ENCODE measurements at regions not wholly inside any gene's neighbourhood (a gene's known extent, or its start where the extent isn't known, plus 50 kb on each side); places are given as distances from the start of the nearest gene placed in this dataset.

GRCh38 chr18:77658299-77658662 is 408.6 kb downstream of the GALR1 start:
- Histone ChIP-seq H3K27ac (ENCODE audit: control insufficient read depth, insufficient read depth, low read length) (no peak overlapping the region), H3K4me3 (ENCODE audit: control insufficient read depth in 2 of 3, extremely low read depth in 1 of 3, insufficient read depth in 2 of 3, low read depth in 1 of 3, low read length in 3 of 3) (no peak overlapping the region), H3K79me2 (ENCODE audit: control insufficient read depth, insufficient read depth, low read length) (no peaks in the 10 kb centered on the region), H3K36me3 (ENCODE audit: control insufficient read depth in 2 of 2, extremely low read depth in 1 of 2, insufficient read depth in 2 of 2, low read length in 2 of 2) (no peaks in the 10 kb centered on the region), H3K4me1 (ENCODE audit: control insufficient read depth, extremely low read depth, insufficient read depth, low read length) (no peaks in the 10 kb centered on the region), H3K27me3 (ENCODE audit: control insufficient read depth, extremely low read depth, insufficient read depth, low read length) (no peaks in the 10 kb centered on the region), H2AFZ (ENCODE audit: control insufficient read depth, low read length) (no peak overlapping the region), H3K9me3 (ENCODE audit: control insufficient read depth, low read depth, low read length) (peaks cover 10% of the 10 kb centered on the region), H3K9ac (ENCODE audit: control insufficient read depth, extremely low read depth, insufficient read depth, low read length) (no peak overlapping the region), H3K9me1 (ENCODE audit: control insufficient read depth, extremely low read depth, insufficient read depth, low read length) (no peaks in the 10 kb centered on the region), H3K4me2 (ENCODE audit: control insufficient read depth, extremely low read depth, insufficient read depth, low read depth, low read length) (no peak overlapping the region), H4K20me1 (ENCODE audit: control insufficient read depth, extremely low read depth, insufficient read depth, low read length) (no peaks in the 10 kb centered on the region)
- TF ChIP-seq EZH2 (IDR thresholded peaks at IDR 0.05; ENCODE audit: low read length) (no peak), CTCF (optimal IDR thresholded peaks at IDR 0.05 in 1 of 3, IDR thresholded peaks at IDR 0.05 in 1 of 3, conservative IDR thresholded peaks at IDR 0.05 in 1 of 3; ENCODE audit: extremely low read depth in 1 of 3, insufficient read depth in 2 of 3, low read length in 3 of 3) (no peak)
- FAIRE-seq (no peak), DNase-seq (ENCODE audit: low read depth, low spot score) (no peak)
- dilution Hi-C loops (cut with MboI; ENCODE audit: extremely low pct_ligation_motif_present, low sequenced_read_pairs): no loop called here

- no peak overlapping the region for H3K4me3 ChIP-seq (ENCODE audit: control insufficient read depth in 2 of 3, extremely low read depth in 1 of 3, insufficient read depth in 2 of 3, low read depth in 1 of 3, low read length in 3 of 3)
Observed at GRCh38 chr18:77658751-77659448, 409.3 kb downstream of the GALR1 start.

GRCh38 chr18:77666613-77667012 is 417.0 kb downstream of the GALR1 start:
- H4K20me1 ChIP-seq (ENCODE audit: control insufficient read depth, extremely low read depth, insufficient read depth, low read length): no peaks in the 10 kb centered on the region
- H3K79me2 ChIP-seq (ENCODE audit: control insufficient read depth, insufficient read depth, low read length): no peaks in the 10 kb centered on the region
- H3K4me1 ChIP-seq (ENCODE audit: control insufficient read depth, extremely low read depth, insufficient read depth, low read length): no peaks in the 10 kb centered on the region
- H3K27ac ChIP-seq (ENCODE audit: control insufficient read depth, insufficient read depth, low read length): no peak overlapping the region
- no peak overlapping the region for H3K4me2 ChIP-seq (ENCODE audit: control insufficient read depth, extremely low read depth, insufficient read depth, low read depth, low read length)
- no peaks in the 10 kb centered on the region for H3K9me1 ChIP-seq (ENCODE audit: control insufficient read depth, extremely low read depth, insufficient read depth, low read length)
- H3K9ac ChIP-seq (ENCODE audit: control insufficient read depth, extremely low read depth, insufficient read depth, low read length): no peak overlapping the region
- no peak overlapping the region for H3K4me3 ChIP-seq (ENCODE audit: control insufficient read depth in 2 of 3, extremely low read depth in 1 of 3, insufficient read depth in 2 of 3, low read depth in 1 of 3, low read length in 3 of 3)
- dilution Hi-C loops (cut with MboI; ENCODE audit: extremely low pct_ligation_motif_present, low sequenced_read_pairs): no loop called here
- H3K36me3 ChIP-seq (ENCODE audit: control insufficient read depth in 2 of 2, extremely low read depth in 1 of 2, insufficient read depth in 2 of 2, low read length in 2 of 2): no peaks in the 10 kb centered on the region
- no peaks in the 10 kb centered on the region for H3K27me3 ChIP-seq (ENCODE audit: control insufficient read depth, extremely low read depth, insufficient read depth, low read length)
- no peak for FAIRE-seq
- no peak for DNase-seq (ENCODE audit: low read depth, low spot score)
- H2AFZ ChIP-seq (ENCODE audit: control insufficient read depth, low read length): no peak overlapping the region
- H3K9me3 ChIP-seq (ENCODE audit: control insufficient read depth, low read depth, low read length): peaks cover 7% of the 10 kb centered on the region
- TF ChIP-seq CTCF (optimal IDR thresholded peaks at IDR 0.05 in 1 of 3, IDR thresholded peaks at IDR 0.05 in 1 of 3, conservative IDR thresholded peaks at IDR 0.05 in 1 of 3; ENCODE audit: extremely low read depth in 1 of 3, insufficient read depth in 2 of 3, low read length in 3 of 3) (no peak), EZH2 (IDR thresholded peaks at IDR 0.05; ENCODE audit: low read length) (no peak)

More at GRCh38 chr18:77658751-77659448, 409.3 kb downstream of the GALR1 start:
- Histone ChIP-seq H3K36me3 (ENCODE audit: control insufficient read depth in 2 of 2, extremely low read depth in 1 of 2, insufficient read depth in 2 of 2, low read length in 2 of 2) (no peaks in the 10 kb centered on the region), H3K9me1 (ENCODE audit: control insufficient read depth, extremely low read depth, insufficient read depth, low read length) (no peaks in the 10 kb centered on the region), H3K9me3 (ENCODE audit: control insufficient read depth, low read depth, low read length) (peaks cover 10% of the 10 kb centered on the region), H2AFZ (ENCODE audit: control insufficient read depth, low read length) (no peak overlapping the region), H3K27ac (ENCODE audit: control insufficient read depth, insufficient read depth, low read length) (no peak overlapping the region), H3K9ac (ENCODE audit: control insufficient read depth, extremely low read depth, insufficient read depth, low read length) (no peak overlapping the region), H3K4me1 (ENCODE audit: control insufficient read depth, extremely low read depth, insufficient read depth, low read length) (no peaks in the 10 kb centered on the region), H4K20me1 (ENCODE audit: control insufficient read depth, extremely low read depth, insufficient read depth, low read length) (no peaks in the 10 kb centered on the region), H3K4me2 (ENCODE audit: control insufficient read depth, extremely low read depth, insufficient read depth, low read depth, low read length) (no peak overlapping the region), H3K27me3 (ENCODE audit: control insufficient read depth, extremely low read depth, insufficient read depth, low read length) (no peaks in the 10 kb centered on the region), H3K79me2 (ENCODE audit: control insufficient read depth, insufficient read depth, low read length) (no peaks in the 10 kb centered on the region)
- dilution Hi-C loops (cut with MboI; ENCODE audit: extremely low pct_ligation_motif_present, low sequenced_read_pairs): no loop called here
- no peak for TF ChIP-seq EZH2 (IDR thresholded peaks at IDR 0.05; ENCODE audit: low read length)
- no peak for FAIRE-seq
- no peak for DNase-seq (ENCODE audit: low read depth, low spot score)

Measured in keratinocyte (primary cell).